Caco-2 (cell line): ENCODE measurements at regions not wholly inside any gene's neighbourhood (a gene's known extent, or its start where the extent isn't known, plus 50 kb on each side); places are given as distances from the start of the nearest gene placed in this dataset.
A peak's percentile ranks its signal among the peaks of the same experiment; 100 is the strongest.
"Not testable (repeated sequence)": the region's sequence is repeated elsewhere in the genome, so short reads cannot be mapped to it uniquely, and the experiment has no call there.

ENCODE experiments used
- BruUV-seq: library from RNA; stranded (reverse); fragments of 400-500 nt; replicated peaks from 2 replicates; lab custom pipeline; 2021; lab: Mats Ljungman, UMichigan
- CTCF ChIA-PET: fragments of 300-600 bp; sonication (Branson Sonifier 250); formaldehyde crosslinking; loops from one replicate; lab custom pipeline; 2022; ENCODE audit warnings: antibody characterized with exemption; lab: Charles Lee
- POLR2A ChIA-PET: fragments of 300-600 bp; sonication (Branson Sonifier 250); formaldehyde crosslinking; loops from one replicate; lab custom pipeline; 2022; ENCODE audit warnings: antibody characterized with exemption; lab: Charles Lee
- DNase-seq, 2 experiments: peaks; one replicate each; pipeline versions ENCODE4 v3.0.0 to v3.0.0-alpha.2; 2020 to 2022
- H3K27me3 ChIP-seq: replicated peaks from 2 replicates; pipeline ENCODE4 v1.6.0; 2011; ENCODE audit warnings: low read length; ENCODE audit not compliant: control insufficient read depth, insufficient read depth
- H3K36me3 ChIP-seq: 2 replicates; pipeline ENCODE4 v1.5.1; 2011; ENCODE audit warnings: low read length; ENCODE audit not compliant: control insufficient read depth, insufficient read depth
- H3K4me1 ChIP-seq: fragments of 250-450 bp; sonication (Bioruptor Pico); 2 replicates; pipeline ENCODE4 v1.5.1; 2020; ENCODE audit warnings: mild to moderate bottlenecking
- H3K4me3 ChIP-seq: 2 replicates; pipeline ENCODE4 v1.5.1; 2011; ENCODE audit warnings: low read depth, mild to moderate bottlenecking, control low read depth, low read length
- H3K9me3 ChIP-seq: fragments of 250-450 bp; sonication (Bioruptor Pico); 2 replicates; pipeline ENCODE4 v1.5.1; 2020; ENCODE audit warnings: mild to moderate bottlenecking, moderate library complexity
- H3K27ac Mint-ChIP-seq: one replicate; pipeline ENCODE4 v1.8.0; 2022; ENCODE audit warnings: mixed read lengths; ENCODE audit not compliant: unreplicated experiment
- H3K27me3 Mint-ChIP-seq: one replicate; pipeline ENCODE4 v1.8.0; 2022; ENCODE audit warnings: mixed read lengths; ENCODE audit not compliant: insufficient read depth, unreplicated experiment
- H3K36me3 Mint-ChIP-seq: one replicate; pipeline ENCODE4 v1.8.0; 2022; ENCODE audit warnings: mild to moderate bottlenecking, mixed read lengths; ENCODE audit not compliant: insufficient read depth, unreplicated experiment
- H3K4me1 Mint-ChIP-seq: one replicate; pipeline ENCODE4 v1.8.0; 2022; ENCODE audit warnings: low read depth, mixed read lengths; ENCODE audit not compliant: unreplicated experiment
- H3K4me3 Mint-ChIP-seq: one replicate; pipeline ENCODE4 v1.8.0; 2022; ENCODE audit warnings: mild to moderate bottlenecking, moderate library complexity, mixed read lengths; ENCODE audit not compliant: unreplicated experiment
- H3K9me3 Mint-ChIP-seq: one replicate; pipeline ENCODE4 v1.8.0; 2022; ENCODE audit warnings: mixed read lengths; ENCODE audit not compliant: unreplicated experiment
- CTCF ChIP-seq, 2 experiments: fragments of 200-600 bp in 1 of 2; IDR thresholded peaks; 1 replicate in 1 of 2; 2 replicates in 1 of 2; pipeline versions ENCODE4 v1.5.1 to v1.8.0; 2011 to 2022; ENCODE audit warnings: antibody characterized with exemption in 1 of 2, control low read depth in 1 of 2, inconsistent platforms in 1 of 2, low read depth in 1 of 2, low read length in 1 of 2, mild to moderate bottlenecking in 1 of 2, moderate library complexity in 1 of 2; ENCODE audit not compliant: insufficient read depth in 1 of 2, severe bottlenecking in 1 of 2, unreplicated experiment in 1 of 2
- intact Hi-C: fragments of 100-400 bp; cut with micrococcal nuclease; formaldehyde crosslinking; loops from one replicate; pipeline ENCODE4 v1.10.0; 2022; ENCODE audit not compliant: unreplicated experiment

GRCh38 chr12:67069451-67070306, 199.5 kb upstream of the CAND1 start:
- peak in 1 of 2 experiments; percentile 51 for DNase-seq
- no TSS peak for BruUV-seq
- Mint-ChIP-seq H3K4me3 (peak overlapping the region; percentile 90), H3K27ac (no peak overlapping the region), H3K36me3 (no peaks in the 10 kb centered on the region), H3K9me3 (no peaks in the 10 kb centered on the region), H3K27me3 (peaks cover 33% of the 10 kb centered on the region), H3K4me1 (peaks cover 9% of the 10 kb centered on the region)
- Histone ChIP-seq H3K36me3 (no peaks in the 10 kb centered on the region), H3K9me3 (no peaks in the 10 kb centered on the region), H3K4me3 (peak overlapping the region; percentile 48), H3K27me3 (peaks cover 4% of the 10 kb centered on the region; the same call in 1 of the 2 replicates), H3K4me1 (no peaks in the 10 kb centered on the region)
- ChIA-PET CTCF (interaction anchor here (1.2 kb wide), 1 partner anchor 15 kb away, joined by 3 read pairs; no protein-coding TSS in a partner anchor), POLR2A (no interaction called here)
- TF ChIP-seq CTCF (IDR thresholded peaks at IDR 0.05; ENCODE audit: insufficient read depth in 1 of 2, low read depth in 1 of 2, low read length in 1 of 2, severe bottlenecking in 1 of 2, unreplicated experiment in 1 of 2): peak in 1 of 2 experiments; percentile 26
- intact Hi-C loops: loop anchor here (5.0 kb wide), 1 partner anchor 42 kb away; no protein-coding TSS in a partner anchor

- intact Hi-C loops: no loop called here
- Mint-ChIP-seq H3K27me3 (peaks cover 34% of the 10 kb centered on the region), H3K9me3 (no peaks in the 10 kb centered on the region), H3K4me3 (peak overlapping the region; percentile 90), H3K27ac (no peak overlapping the region), H3K4me1 (peaks cover 9% of the 10 kb centered on the region), H3K36me3 (no peaks in the 10 kb centered on the region)
- Histone ChIP-seq H3K9me3 (no peaks in the 10 kb centered on the region), H3K27me3 (peaks cover 4% of the 10 kb centered on the region; the same call in 1 of the 2 replicates), H3K36me3 (no peaks in the 10 kb centered on the region), H3K4me1 (no peaks in the 10 kb centered on the region), H3K4me3 (no peak overlapping the region)
- no peak for DNase-seq
- POLR2A ChIA-PET: no interaction called here
- BruUV-seq: no TSS peak
- no peak for TF ChIP-seq CTCF (IDR thresholded peaks at IDR 0.05; ENCODE audit: insufficient read depth in 1 of 2, low read depth in 1 of 2, low read length in 1 of 2, severe bottlenecking in 1 of 2, unreplicated experiment in 1 of 2)
- CTCF ChIA-PET: no interaction called here
Observed at GRCh38 chr12:67070307-67070600, 198.9 kb upstream of the CAND1 start.

- DNase-seq: no peak
- no peaks in the 10 kb centered on the region for H3K36me3 ChIP-seq
- H3K27me3 ChIP-seq: peaks cover 4% of the 10 kb centered on the region; the same call in 1 of the 2 replicates
- no peak overlapping the region for H3K4me3 ChIP-seq
- peak overlapping the region; percentile 90 for H3K4me3 Mint-ChIP-seq
- BruUV-seq: no TSS peak
- no peaks in the 10 kb centered on the region for H3K9me3 ChIP-seq
- H3K9me3 Mint-ChIP-seq: no peaks in the 10 kb centered on the region
- intact Hi-C loops: no loop called here
- H3K36me3 Mint-ChIP-seq: no peaks in the 10 kb centered on the region
- peaks cover 38% of the 10 kb centered on the region for H3K27me3 Mint-ChIP-seq
- no peak overlapping the region for H3K27ac Mint-ChIP-seq
- H3K4me1 Mint-ChIP-seq: peaks cover 9% of the 10 kb centered on the region
- POLR2A ChIA-PET: no interaction called here
- TF ChIP-seq CTCF (IDR thresholded peaks at IDR 0.05; ENCODE audit: insufficient read depth in 1 of 2, low read depth in 1 of 2, low read length in 1 of 2, severe bottlenecking in 1 of 2, unreplicated experiment in 1 of 2): no peak
- CTCF ChIA-PET: no interaction called here
- no peaks in the 10 kb centered on the region for H3K4me1 ChIP-seq
Observed at GRCh38 chr12:67070604-67071003, 198.6 kb upstream of the CAND1 start.

- intact Hi-C loops, H3K36me3 Mint-ChIP-seq, POLR2A ChIA-PET: not testable (repeated sequence)
Observed at GRCh38 chr12:67072281-67072680, 196.9 kb upstream of the CAND1 start.

More at GRCh38 chr12:67072281-67072680, 196.9 kb upstream of the CAND1 start:
- H3K4me1 ChIP-seq, CTCF ChIA-PET, DNase-seq, H3K36me3 ChIP-seq, H3K27ac Mint-ChIP-seq, H3K4me3 Mint-ChIP-seq, H3K4me3 ChIP-seq, H3K9me3 Mint-ChIP-seq, H3K9me3 ChIP-seq, H3K27me3 ChIP-seq, BruUV-seq, H3K4me1 Mint-ChIP-seq: not testable (repeated sequence)
- peaks cover 35% of the 10 kb centered on the region for H3K27me3 Mint-ChIP-seq
